ENCODE measurements at regions not wholly inside any gene's neighbourhood (a gene's known extent, or its start where the extent isn't known, plus 50 kb on each side); places are given as distances from the start of the nearest gene placed in this dataset.

GRCh38 chr13:111551204-111551820 lies 230.9 kb downstream of the TEX29 start:
- in situ Hi-C loops (cut with HindIII; ENCODE audit: low sequenced_read_pairs), result no loop called here

- in situ Hi-C loops (cut with HindIII; ENCODE audit: low sequenced_read_pairs), result no loop called here
These were observed 232.6 kb downstream of the TEX29 start for GRCh38 chr13:111552891-111553655.

GRCh38 chr13:111554539-111555267 lies 234.3 kb downstream of the TEX29 start:
- in situ Hi-C loops (cut with HindIII; ENCODE audit: low sequenced_read_pairs), result no loop called here

DNA sequence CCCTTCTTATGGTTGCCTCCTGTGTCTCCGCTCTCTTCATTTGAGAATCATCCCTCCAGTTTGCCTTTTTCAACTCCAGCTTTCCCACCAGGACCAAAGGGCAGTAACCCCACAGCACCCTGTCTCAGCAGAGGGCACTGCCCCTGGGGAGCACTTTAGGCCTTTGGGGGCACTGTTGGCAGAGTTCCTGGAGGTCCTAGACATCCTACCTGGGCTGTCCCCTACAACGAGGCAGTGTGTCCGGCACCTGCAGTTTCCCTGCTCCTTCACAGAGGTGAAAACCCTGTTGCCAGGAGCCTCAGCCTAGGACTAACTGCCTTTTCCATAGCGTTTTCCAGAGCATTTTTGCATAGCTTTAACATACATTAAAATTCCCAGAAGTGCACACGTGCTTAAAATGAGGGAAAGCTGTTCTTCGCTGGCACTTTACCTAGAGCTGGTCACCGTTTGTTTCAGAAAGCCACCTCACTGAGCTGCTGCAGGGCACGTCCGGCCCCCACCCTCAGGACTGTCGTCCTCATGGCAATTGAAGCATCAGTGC lies 234.9 kb downstream of the TEX29 start:
- in situ Hi-C loops (cut with HindIII; ENCODE audit: low sequenced_read_pairs), result no loop called here

DNA sequence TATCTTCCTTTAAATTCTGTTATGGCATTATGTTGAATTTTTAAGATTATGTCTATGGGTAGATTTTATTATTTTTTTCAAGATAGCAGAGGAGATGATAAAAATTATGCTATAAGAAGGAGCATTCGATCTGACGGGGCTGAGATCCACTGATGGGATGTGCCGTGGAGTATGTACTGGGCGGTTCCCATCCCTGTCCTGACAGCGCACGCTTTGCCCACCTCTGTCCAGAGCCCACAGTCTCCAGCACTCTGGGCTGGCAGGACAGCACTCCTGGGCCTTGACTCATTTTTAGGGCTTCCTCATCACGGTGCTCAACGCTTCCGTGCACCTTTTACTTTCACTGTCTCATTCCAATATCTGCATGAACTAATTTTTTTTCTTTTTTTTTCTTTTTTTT lies 235.5 kb downstream of the TEX29 start:
- in situ Hi-C loops (cut with HindIII; ENCODE audit: low sequenced_read_pairs), result no loop called here

DNA sequence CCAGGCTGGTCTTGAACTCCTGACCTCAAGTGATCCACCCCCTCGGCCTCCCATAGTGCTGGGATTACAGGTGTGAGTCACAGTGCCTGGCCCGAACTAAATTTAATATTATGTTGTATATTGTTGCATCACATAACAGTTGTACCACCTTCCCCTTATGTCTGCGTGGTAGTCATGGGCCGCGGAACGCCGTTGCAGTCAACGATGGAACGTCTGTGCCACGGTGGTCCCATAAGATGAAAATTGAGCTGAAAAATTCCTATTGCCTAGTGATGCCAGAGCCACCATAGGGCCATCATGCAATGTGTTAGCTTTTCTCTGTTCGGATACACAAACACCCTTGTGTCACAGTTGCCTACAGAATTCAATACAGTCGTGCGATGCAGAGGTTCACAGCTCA lies 236.1 kb downstream of the TEX29 start:
- in situ Hi-C loops (cut with HindIII; ENCODE audit: low sequenced_read_pairs), result no loop called here

- in situ Hi-C loops (cut with HindIII; ENCODE audit: low sequenced_read_pairs), result no loop called here
These were observed 237.7 kb downstream of the TEX29 start for GRCh38 chr13:111557921-111558699.

DNA sequence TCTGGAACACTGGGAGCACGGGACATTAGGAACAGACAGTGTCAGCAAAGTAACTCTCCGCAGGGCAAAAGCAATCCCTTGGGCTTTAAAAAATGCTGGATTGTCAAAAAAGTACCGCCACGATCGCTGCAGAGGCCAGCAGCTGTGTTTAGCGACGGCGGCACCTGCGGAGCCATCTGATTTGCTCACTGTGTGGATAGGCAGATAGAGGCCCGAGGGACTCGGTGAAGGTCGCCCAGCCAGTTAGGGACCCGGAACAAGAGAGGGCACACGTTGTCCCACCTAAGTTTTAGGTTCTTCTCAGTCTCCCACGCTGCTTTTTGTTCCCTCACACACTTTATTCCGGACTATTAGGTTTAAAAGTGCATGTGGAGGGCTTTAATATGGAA lies 238.3 kb downstream of the TEX29 start:
- in situ Hi-C loops (cut with HindIII; ENCODE audit: low sequenced_read_pairs), result no loop called here

DNA sequence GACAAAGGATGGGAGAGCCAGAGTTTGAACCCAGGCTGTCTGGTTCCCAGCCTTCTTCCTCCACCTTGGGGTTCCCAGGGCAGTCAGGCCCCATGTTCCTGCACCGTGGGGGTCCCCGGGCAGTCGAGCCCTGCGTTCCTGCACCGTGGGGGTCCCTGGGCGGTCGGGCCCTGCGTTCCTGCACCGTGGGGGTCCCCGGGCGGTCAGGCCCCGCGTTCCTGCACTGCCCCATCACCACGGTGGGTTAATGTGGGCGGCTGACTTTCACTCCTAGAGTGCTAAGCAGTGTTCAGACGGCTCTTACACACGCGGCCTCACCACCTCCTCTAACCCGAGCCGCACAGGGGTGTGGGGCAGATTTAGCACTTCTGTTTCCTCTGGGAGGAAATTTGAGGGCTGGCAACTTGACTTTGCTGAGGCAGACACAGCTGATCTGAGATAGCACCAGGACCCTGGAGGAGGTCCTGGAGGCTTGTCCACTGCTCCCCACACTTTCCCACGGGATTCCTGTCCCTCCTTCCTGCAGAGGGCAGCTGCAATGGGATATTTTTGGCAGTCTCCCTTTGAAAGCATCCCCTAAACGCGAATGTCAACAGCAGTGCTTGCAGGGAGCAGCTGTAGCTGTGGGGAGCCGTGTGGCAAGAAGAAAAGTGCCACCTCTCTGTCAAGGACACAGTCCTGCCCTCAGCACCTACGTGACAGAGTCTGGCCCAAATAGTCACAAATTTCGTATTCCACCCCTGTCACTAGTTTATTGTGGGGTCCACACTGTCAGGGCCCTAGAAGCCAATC lies 239.4 kb downstream of the TEX29 start:
- in situ Hi-C loops (cut with HindIII; ENCODE audit: low sequenced_read_pairs), result no loop called here

DNA sequence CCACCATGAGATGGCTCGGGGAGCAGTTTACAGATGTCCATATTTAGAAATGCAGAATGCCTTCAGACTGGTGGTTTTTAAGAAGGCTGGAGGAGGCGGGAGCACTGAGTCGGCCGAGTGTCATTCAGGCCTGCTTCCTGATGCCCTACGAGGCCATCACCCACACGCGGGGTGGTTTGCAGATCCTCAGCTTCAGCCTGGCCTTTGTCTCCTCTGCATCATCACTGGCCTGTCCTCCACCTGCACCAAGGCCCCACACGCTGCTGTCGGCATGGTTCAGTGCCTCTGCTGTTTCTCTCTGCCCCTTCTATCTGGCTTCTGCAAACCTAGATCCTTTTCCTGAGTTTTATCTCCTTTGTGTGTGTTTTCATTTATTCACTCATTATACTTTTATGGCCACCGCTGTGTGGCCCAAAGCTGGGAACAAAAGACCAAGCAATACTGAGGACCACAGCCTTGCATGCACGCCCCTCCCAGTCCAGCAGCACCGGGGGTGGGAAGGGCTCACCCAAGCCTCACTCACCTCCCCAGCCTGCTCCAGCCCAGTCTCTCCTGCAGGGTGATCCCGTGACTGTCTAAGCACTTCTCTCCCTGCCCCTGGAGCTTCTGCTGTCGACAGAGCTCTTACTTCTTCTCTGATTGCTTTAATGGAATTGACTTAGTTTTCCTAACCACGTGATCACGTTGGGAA lies 240.8 kb downstream of the TEX29 start:
- in situ Hi-C loops (cut with HindIII; ENCODE audit: low sequenced_read_pairs), result no loop called here

- in situ Hi-C loops (cut with HindIII; ENCODE audit: low sequenced_read_pairs), result no loop called here
These were observed 242.3 kb downstream of the TEX29 start for GRCh38 chr13:111562716-111563115.

DNA sequence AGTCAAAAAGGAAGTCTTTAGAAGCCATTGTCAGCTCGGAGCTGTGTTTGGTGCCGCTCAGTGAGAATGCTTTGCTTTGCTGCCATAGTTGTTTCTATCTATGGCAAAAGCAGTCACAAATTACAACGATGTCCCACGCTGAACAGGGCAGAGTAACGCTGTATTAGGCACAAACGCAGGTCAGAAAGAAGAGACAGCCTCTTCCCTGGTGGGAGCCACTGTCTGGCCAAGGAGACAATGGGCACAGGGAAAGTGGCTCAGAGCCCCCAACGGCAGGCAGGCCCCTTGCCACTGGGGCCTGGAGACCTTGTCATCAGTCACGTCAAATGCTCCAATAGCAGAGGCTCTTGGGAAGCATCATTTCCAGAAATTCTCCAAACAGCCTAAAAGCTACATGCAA lies 244.2 kb downstream of the TEX29 start:
- in situ Hi-C loops (cut with HindIII; ENCODE audit: low sequenced_read_pairs), result no loop called here

DNA sequence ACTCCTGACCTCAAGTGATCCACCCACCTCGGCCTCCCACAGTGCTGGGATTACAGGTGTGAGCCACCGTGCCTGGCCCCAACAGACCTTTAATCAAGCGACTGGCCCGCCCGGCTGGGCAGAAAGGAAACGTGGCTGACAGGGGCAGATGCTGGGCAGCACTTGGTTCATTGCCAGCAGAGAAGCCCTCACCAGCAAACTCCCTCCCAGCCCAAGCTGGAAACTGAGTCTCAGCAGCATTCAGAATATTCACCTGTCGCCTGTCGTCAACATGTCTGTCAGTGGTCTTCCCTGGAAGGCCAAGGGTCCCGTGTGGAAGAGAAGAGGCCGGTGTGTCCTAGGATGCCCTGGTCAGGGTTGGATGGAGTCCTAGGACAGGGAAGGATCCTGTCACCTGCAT lies 245.0 kb downstream of the TEX29 start:
- in situ Hi-C loops (cut with HindIII; ENCODE audit: low sequenced_read_pairs), result no loop called here

GRCh38 chr13:111566567-111566966 lies 246.1 kb downstream of the TEX29 start:
- in situ Hi-C loops (cut with HindIII; ENCODE audit: low sequenced_read_pairs), result no loop called here

GRCh38 chr13:111567637-111568036 lies 247.2 kb downstream of the TEX29 start:
- in situ Hi-C loops (cut with HindIII; ENCODE audit: low sequenced_read_pairs), result no loop called here

DNA sequence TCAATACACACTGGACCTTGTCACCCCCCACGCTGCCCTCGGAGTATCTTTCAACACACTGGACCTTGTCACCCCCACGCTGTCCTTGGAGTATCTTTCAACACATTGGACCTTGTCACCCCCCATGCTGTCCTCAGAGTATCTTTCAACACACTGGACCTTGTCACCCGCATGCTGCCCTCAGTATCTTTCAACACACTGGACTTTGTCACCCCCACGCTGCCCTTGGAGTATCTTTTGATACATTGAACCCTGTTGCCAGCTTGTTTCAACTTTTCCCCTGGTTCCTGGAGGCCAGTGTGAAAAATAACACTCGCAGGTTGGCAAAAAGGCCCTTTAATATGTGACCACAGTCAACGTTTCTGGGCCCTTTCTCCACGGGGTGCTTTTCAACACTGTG lies 247.8 kb downstream of the TEX29 start:
- in situ Hi-C loops (cut with HindIII; ENCODE audit: low sequenced_read_pairs), result no loop called here

DNA sequence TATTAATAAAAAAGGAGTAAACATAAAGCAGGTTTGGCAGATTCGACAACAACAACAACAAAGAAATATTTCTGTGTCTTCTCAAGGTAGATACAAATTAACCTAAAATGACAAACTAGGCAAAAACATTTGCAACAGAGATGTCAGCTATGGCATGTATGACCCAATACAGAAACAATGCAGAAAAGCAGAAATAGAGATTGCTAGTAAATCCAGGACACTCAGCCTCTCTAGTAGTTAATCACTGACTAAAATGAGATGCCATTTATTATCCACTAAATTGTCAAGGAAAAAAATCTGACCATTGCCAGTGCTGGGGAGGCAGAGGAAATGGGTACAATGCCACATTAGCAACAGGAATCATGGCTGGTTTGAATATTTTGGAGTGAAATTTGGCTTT lies 250.5 kb downstream of the TEX29 start:
- in situ Hi-C loops (cut with HindIII; ENCODE audit: low sequenced_read_pairs), result no loop called here

DNA sequence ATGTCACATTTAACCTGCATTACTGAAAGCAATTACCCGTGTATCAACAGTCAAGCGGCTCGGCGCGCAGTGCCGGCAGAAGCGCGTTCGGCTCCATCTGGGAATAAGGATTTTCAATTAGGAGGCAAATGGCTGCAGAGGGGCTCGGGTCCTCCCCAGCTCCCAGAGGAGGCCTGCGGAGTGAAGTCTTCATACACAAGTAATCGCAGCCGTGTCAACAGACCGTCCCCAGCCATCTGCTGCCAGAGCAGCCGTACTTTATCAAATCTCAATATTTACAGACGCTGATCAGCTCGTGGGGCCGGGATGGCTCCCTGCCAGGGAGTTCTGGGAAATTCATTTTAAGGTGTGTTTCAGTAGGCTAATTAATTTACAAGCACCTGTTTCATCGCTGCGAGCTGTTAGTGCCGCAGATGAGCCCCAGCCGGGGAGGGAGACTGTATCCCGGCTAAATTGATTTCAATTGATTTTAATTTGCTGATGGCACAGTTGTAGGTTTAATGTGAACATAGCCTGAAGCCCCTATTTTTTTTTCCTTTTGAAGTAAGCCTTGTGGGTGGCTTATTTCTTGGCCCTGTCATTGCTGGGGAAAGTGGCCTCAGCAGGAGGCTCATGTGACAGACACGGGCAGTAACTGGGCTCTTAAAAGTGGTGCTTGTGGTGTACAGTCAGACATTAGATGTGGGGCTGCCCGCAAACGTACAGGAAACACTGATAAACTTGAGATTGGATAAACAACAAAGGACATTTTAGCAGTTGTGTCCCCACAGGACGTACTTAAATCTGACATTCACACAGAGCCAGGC lies 252.7 kb downstream of the TEX29 start:
- in situ Hi-C loops (cut with HindIII; ENCODE audit: low sequenced_read_pairs), result no loop called here

DNA sequence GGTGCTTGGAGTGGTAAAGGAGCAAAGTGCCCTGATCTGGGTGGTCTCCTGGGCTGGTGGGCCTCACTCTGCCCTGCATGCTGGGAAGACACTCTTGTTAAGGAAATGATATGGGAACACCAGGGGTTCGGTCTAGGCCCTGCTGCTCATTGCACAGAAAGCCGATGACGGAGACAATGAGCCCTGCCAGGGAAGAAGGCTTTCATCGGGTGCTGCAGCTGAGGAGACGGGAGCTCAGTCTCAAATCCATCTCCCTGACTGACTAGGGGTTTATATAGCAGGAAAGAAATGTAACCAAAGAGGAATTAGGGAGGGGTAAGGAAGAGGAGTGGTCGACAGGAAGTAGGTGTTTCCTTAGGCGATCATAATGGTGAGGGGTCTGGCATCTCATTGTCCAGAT lies 253.4 kb downstream of the TEX29 start:
- in situ Hi-C loops (cut with HindIII; ENCODE audit: low sequenced_read_pairs), result no loop called here
